ENCODE measurements at regions not wholly inside any gene's neighbourhood (a gene's known extent, or its start where the extent isn't known, plus 50 kb on each side); places are given as distances from the start of the nearest gene placed in this dataset.

DNA sequence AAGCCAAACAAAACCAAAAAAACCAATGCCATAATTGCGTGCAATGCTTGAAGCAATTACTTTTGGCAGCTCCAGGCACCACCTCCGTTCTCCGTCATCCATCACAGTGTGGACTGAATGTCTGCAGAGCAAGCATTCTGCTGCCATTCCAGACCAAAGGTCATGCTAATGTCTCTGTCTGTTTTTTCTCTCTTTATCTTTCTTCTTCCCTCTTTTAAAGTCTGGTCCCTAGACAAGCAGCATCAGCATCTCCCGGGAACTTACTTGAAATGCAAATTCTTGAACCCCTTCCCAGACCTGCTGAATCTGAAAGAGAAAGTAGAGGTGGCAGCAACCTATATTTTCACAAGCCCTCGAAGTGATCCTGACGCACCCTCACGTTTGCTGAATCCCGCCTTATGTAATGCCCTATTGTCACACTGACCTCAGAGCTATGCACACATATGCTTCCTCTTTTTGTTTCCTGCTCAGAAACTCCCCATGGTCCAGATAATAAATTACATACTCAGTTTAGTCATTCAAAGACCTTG is 297.3 kb upstream of the PROK2 start:
- no peak overlapping the region for H3K4me3 ChIP-seq (ENCODE audit: low read depth, low read length)
- DNase-seq (ENCODE audit: low read depth) = no peak
- TF ChIP-seq, protein P1, sequence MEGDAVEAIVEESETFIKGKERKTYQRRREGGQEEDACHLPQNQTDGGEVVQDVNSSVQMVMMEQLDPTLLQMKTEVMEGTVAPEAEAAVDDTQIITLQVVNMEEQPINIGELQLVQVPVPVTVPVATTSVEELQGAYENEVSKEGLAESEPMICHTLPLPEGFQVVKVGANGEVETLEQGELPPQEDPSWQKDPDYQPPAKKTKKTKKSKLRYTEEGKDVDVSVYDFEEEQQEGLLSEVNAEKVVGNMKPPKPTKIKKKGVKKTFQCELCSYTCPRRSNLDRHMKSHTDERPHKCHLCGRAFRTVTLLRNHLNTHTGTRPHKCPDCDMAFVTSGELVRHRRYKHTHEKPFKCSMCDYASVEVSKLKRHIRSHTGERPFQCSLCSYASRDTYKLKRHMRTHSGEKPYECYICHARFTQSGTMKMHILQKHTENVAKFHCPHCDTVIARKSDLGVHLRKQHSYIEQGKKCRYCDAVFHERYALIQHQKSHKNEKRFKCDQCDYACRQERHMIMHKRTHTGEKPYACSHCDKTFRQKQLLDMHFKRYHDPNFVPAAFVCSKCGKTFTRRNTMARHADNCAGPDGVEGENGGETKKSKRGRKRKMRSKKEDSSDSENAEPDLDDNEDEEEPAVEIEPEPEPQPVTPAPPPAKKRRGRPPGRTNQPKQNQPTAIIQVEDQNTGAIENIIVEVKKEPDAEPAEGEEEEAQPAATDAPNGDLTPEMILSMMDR (conservative IDR thresholded peaks at IDR 0.05; ENCODE audit: low read depth, low read length) = no peak

DNA sequence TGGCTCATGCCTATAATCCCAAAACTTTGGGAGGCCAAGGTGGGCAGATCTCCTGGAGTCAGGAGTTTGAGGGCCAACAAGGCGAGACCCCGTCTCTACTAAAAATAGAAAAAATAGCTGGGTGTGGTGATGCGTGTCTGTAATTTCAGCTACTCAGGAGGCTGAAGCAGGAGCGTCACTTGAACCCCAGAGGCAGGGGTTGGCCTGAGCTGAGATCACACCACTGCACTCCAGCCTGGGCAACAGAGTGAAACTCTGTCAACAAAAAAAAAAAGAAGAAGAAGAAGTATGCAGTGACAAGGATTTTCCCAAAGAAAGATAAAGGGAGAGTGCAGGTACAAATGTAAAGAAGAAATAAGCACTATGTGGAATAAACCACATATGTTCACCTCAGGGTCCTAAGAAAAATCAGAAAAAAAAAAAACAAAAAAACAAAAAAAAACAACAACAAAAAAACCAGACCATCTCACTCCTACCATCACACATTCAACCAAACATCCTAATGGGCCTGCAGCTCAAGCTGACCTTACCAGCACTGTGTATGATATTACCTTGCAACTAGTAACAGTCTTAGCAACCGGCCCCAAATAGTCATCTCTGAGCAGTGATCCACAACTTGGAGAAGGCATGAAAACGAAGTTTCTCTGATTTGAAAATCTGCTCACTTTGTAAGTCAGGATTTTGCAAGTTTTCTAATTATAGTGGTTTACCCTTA is 296.7 kb upstream of the PROK2 start:
- TF ChIP-seq, protein P1 (conservative IDR thresholded peaks at IDR 0.05; ENCODE audit: low read depth, low read length) = no peak
- H3K4me3 ChIP-seq (ENCODE audit: low read depth, low read length) = no peak overlapping the region
- DNase-seq (ENCODE audit: low read depth) = no peak

DNA sequence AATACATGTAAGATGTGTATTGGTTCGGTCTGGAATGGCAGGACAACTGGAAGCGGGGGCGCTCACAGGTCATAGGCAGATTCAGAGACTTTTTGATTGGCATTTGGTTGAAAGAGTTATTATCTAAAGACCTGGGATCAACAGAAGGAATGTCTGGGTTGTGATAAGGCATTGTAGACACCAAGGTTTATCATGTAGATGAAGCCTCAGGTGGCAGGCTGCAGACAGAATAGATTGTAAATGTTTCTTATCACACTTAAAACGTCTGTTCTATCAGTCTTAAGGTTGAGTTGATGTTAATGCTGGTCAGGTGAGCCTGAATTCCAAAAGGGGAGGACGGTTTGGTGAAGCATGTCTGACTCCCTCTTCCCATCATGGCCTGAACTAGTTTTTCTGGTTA is 295.9 kb upstream of the PROK2 start:
- no peak overlapping the region for H3K4me3 ChIP-seq (ENCODE audit: low read depth, low read length)
- TF ChIP-seq, protein P1 (conservative IDR thresholded peaks at IDR 0.05; ENCODE audit: low read depth, low read length) = no peak
- no peak for DNase-seq (ENCODE audit: low read depth)

DNA sequence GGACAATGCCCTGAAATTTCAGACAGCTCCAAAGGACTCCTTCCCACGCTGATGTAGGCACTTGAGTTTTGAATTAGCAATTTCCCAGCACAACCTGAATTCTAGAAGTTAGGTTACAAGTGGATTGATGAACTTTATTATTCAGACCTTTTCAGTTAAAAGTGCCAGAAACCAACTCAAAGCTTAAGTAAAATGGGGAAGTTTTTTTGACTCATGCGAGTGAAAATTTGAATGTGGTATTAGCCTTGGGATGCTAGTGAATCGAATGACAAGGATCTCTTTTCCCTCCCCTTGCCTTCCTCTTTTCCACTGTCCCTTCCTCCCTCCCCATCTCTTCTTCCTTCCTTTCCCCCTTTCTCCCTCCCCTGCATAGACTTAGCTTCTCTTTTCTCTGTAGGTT is 295.1 kb upstream of the PROK2 start:
- no peak overlapping the region for H3K4me3 ChIP-seq (ENCODE audit: low read depth, low read length)
- TF ChIP-seq, protein P1 (conservative IDR thresholded peaks at IDR 0.05; ENCODE audit: low read depth, low read length) = no peak
- no peak for DNase-seq (ENCODE audit: low read depth)

DNA sequence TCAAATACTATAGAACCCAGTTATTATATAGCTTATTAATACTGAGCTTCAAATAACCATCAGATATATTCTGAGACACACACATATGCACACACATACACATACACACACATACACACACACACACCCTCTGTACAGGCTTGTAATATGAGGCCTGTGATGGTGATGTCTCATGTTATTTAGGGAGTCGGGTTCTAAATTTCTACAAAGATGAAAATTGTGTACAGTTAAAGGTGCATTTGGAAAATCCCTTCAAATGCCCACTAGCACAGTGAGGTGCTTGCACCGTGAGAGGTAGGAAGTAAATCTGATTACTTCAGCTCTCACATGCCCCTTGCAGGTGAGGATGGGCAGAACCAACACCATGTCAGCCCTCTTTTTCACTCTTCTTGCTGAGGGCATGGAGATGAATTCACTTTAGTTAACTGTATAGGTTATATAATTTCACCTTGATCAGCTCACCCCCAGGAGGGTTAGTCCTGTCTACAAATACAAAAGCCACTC is 294.5 kb upstream of the PROK2 start:
- H3K4me3 ChIP-seq (ENCODE audit: low read depth, low read length) = no peak overlapping the region
- DNase-seq (ENCODE audit: low read depth) = no peak
- TF ChIP-seq, protein P1 (conservative IDR thresholded peaks at IDR 0.05; ENCODE audit: low read depth, low read length) = no peak

DNA sequence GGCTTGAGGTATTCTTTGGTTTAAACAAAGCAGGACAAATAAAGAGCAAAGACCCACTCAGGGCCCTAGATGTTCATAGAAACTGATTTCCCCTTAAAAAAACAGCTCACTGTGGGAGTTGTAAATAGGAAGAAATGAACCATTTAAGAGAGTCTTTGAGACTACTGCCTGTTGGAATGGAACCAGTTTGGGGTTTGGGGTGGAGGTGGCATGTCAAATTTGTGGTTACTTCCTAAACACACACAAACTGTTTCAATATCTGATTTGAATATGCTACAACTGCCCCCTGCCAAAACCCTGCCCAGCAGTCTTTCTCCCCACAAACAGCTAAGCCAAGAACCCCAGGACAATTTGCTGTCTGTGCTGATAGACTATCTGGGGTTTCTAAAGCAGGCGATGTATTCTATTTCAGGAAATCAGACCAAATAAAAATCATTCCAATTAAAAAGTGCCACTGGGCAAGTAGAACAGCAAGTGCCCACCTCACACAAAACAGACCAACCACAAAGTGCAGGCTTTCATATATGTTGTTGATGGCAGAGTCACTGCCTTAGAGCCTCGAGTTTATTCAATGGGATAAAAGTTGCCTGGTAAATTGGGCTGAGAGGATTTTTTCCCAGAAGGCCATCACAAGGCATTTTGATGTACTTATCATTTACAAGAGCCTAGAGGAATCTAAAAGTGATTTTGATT is 293.9 kb upstream of the PROK2 start:
- no peak overlapping the region for H3K4me3 ChIP-seq (ENCODE audit: low read depth, low read length)
- TF ChIP-seq, protein P1 (conservative IDR thresholded peaks at IDR 0.05; ENCODE audit: low read depth, low read length) = no peak
- no peak for DNase-seq (ENCODE audit: low read depth)
